GM23338 (cell line): ENCODE measurements at regions not wholly inside any gene's neighbourhood (a gene's known extent, or its start where the extent isn't known, plus 50 kb on each side); places are given as distances from the start of the nearest gene placed in this dataset.

Experiments used
- CREB1 ChIP-seq: fragments of 250-450 bp; sonication (Bioruptor Pico); IDR thresholded peaks from 2 replicates; pipeline ENCODE4 v1.5.0; 2020; ENCODE audit warnings: low read depth, mild to moderate bottlenecking, moderate library complexity
- ETS1 ChIP-seq: IDR thresholded peaks from 2 replicates; pipeline ENCODE4 v1.6.1; 2016; ENCODE audit warnings: antibody characterized with exemption
- EZH2 ChIP-seq: fragments of 200-600 bp; sonication (generic); IDR thresholded peaks from one replicate; pipeline ENCODE4 v1.8.0; 2017; ENCODE audit warnings: antibody characterized with exemption, mild to moderate bottlenecking, low read depth; ENCODE audit not compliant: unreplicated experiment
- EZH2phosphoT487 ChIP-seq: fragments of 200-600 bp; sonication (generic); IDR thresholded peaks from one replicate; pipeline ENCODE4 v1.8.1; 2018; ENCODE audit warnings: antibody characterized with exemption; ENCODE audit not compliant: unreplicated experiment
- JUNB ChIP-seq: IDR thresholded peaks from one replicate; pipeline ENCODE4 v1.6.1; 2016; ENCODE audit warnings: antibody characterized with exemption; ENCODE audit not compliant: unreplicated experiment
- POLR2AphosphoS5 ChIP-seq: IDR thresholded peaks from 2 replicates; pipeline ENCODE4 v1.6.1; 2016; ENCODE audit warnings: antibody characterized with exemption, low read depth
- REST ChIP-seq: IDR thresholded peaks from one replicate; pipeline ENCODE4 v1.6.1; 2018; ENCODE audit warnings: antibody characterized with exemption; ENCODE audit not compliant: unreplicated experiment
- STAT1 ChIP-seq: IDR thresholded peaks from one replicate; pipeline ENCODE4 v1.6.1; 2016; ENCODE audit warnings: antibody characterized with exemption; ENCODE audit not compliant: unreplicated experiment
- TF ChIP-seq, protein P1 (sequence below), 2 experiments: fragments of 200-600 bp in 1 of 2; sonication (generic) in 1 of 2; conservative IDR thresholded peaks; 2 replicates each; pipeline versions ENCODE4 v1.5.1 to v1.6.1; 2016 to 2017; ENCODE audit warnings: antibody characterized with exemption in 2 of 2, low read depth in 2 of 2, mild to moderate bottlenecking in 2 of 2, moderate library complexity in 1 of 2
- TF ChIP-seq, protein P2 (sequence below): fragments of 250-450 bp; sonication (Bioruptor Pico); IDR thresholded peaks from 2 replicates; pipeline ENCODE4 v1.5.0; 2020; ENCODE audit warnings: mild to moderate bottlenecking, moderate library complexity

- TF ChIP-seq, protein P1, sequence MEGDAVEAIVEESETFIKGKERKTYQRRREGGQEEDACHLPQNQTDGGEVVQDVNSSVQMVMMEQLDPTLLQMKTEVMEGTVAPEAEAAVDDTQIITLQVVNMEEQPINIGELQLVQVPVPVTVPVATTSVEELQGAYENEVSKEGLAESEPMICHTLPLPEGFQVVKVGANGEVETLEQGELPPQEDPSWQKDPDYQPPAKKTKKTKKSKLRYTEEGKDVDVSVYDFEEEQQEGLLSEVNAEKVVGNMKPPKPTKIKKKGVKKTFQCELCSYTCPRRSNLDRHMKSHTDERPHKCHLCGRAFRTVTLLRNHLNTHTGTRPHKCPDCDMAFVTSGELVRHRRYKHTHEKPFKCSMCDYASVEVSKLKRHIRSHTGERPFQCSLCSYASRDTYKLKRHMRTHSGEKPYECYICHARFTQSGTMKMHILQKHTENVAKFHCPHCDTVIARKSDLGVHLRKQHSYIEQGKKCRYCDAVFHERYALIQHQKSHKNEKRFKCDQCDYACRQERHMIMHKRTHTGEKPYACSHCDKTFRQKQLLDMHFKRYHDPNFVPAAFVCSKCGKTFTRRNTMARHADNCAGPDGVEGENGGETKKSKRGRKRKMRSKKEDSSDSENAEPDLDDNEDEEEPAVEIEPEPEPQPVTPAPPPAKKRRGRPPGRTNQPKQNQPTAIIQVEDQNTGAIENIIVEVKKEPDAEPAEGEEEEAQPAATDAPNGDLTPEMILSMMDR (conservative IDR thresholded peaks at IDR 0.05; ENCODE audit: low read depth in 2 of 2): no peak
- no peak for TF ChIP-seq REST
- no peak for TF ChIP-seq STAT1
- TF ChIP-seq EZH2: no peak
- TF ChIP-seq POLR2AphosphoS5: no peak
- no peak for TF ChIP-seq EZH2phosphoT487
- TF ChIP-seq JUNB: no peak
- no peak for TF ChIP-seq CREB1 (CRISPR knock-in tag)
- TF ChIP-seq, protein P2, sequence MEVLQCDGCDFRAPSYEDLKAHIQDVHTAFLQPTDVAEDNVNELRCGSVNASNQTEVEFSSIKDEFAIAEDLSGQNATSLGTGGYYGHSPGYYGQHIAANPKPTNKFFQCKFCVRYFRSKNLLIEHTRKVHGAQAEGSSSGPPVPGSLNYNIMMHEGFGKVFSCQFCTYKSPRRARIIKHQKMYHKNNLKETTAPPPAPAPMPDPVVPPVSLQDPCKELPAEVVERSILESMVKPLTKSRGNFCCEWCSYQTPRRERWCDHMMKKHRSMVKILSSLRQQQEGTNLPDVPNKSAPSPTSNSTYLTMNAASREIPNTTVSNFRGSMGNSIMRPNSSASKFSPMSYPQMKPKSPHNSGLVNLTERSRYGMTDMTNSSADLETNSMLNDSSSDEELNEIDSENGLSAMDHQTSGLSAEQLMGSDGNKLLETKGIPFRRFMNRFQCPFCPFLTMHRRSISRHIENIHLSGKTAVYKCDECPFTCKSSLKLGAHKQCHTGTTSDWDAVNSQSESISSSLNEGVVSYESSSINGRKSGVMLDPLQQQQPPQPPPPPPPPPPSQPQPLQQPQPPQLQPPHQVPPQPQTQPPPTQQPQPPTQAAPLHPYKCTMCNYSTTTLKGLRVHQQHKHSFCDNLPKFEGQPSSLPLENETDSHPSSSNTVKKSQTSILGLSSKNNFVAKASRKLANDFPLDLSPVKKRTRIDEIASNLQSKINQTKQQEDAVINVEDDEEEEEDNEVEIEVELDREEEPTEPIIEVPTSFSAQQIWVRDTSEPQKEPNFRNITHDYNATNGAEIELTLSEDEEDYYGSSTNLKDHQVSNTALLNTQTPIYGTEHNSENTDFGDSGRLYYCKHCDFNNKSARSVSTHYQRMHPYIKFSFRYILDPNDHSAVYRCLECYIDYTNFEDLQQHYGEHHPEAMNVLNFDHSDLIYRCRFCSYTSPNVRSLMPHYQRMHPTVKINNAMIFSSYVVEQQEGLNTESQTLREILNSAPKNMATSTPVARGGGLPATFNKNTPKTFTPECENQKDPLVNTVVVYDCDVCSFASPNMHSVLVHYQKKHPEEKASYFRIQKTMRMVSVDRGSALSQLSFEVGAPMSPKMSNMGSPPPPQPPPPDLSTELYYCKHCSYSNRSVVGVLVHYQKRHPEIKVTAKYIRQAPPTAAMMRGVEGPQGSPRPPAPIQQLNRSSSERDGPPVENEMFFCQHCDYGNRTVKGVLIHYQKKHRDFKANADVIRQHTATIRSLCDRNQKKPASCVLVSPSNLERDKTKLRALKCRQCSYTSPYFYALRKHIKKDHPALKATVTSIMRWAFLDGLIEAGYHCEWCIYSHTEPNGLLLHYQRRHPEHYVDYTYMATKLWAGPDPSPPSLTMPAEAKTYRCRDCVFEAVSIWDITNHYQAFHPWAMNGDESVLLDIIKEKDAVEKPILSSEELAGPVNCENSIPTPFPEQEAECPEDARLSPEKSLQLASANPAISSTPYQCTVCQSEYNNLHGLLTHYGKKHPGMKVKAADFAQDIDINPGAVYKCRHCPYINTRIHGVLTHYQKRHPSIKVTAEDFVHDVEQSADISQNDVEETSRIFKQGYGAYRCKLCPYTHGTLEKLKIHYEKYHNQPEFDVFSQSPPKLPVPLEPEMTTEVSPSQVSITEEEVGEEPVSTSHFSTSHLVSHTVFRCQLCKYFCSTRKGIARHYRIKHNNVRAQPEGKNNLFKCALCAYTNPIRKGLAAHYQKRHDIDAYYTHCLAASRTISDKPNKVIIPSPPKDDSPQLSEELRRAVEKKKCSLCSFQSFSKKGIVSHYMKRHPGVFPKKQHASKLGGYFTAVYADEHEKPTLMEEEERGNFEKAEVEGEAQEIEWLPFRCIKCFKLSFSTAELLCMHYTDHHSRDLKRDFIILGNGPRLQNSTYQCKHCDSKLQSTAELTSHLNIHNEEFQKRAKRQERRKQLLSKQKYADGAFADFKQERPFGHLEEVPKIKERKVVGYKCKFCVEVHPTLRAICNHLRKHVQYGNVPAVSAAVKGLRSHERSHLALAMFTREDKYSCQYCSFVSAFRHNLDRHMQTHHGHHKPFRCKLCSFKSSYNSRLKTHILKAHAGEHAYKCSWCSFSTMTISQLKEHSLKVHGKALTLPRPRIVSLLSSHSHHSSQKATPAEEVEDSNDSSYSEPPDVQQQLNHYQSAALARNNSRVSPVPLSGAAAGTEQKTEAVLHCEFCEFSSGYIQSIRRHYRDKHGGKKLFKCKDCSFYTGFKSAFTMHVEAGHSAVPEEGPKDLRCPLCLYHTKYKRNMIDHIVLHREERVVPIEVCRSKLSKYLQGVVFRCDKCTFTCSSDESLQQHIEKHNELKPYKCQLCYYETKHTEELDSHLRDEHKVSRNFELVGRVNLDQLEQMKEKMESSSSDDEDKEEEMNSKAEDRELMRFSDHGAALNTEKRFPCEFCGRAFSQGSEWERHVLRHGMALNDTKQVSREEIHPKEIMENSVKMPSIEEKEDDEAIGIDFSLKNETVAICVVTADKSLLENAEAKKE (CRISPR knock-in tag): no peak
- TF ChIP-seq ETS1: no peak
These were observed 412.8 kb upstream of the PTGER4 start for GRCh38 chr5:40266952-40267351.
